Fibroblast of the aortic adventitia (primary cell): ENCODE measurements at regions not wholly inside any gene's neighbourhood (a gene's known extent, or its start where the extent isn't known, plus 50 kb on each side); places are given as distances from the start of the nearest gene placed in this dataset.

Experiments used
- DNase-seq: peaks from one replicate; pipeline ENCODE4 v3.0.0-alpha.2; 2010; ENCODE audit warnings: low read depth
- H3K4me3 ChIP-seq: 2 replicates; pipeline ENCODE4 v1.5.1; 2011; ENCODE audit warnings: low read depth, mild to moderate bottlenecking, control low read depth, low read length, moderate library complexity
- TF ChIP-seq, protein P1 (sequence below): IDR thresholded peaks from 2 replicates; pipeline ENCODE4 v1.5.1; 2011; ENCODE audit warnings: mild to moderate bottlenecking, low read length, control low read depth, inconsistent platforms; ENCODE audit not compliant: insufficient read depth

- DNase-seq, result no peak
- TF ChIP-seq, protein P1, sequence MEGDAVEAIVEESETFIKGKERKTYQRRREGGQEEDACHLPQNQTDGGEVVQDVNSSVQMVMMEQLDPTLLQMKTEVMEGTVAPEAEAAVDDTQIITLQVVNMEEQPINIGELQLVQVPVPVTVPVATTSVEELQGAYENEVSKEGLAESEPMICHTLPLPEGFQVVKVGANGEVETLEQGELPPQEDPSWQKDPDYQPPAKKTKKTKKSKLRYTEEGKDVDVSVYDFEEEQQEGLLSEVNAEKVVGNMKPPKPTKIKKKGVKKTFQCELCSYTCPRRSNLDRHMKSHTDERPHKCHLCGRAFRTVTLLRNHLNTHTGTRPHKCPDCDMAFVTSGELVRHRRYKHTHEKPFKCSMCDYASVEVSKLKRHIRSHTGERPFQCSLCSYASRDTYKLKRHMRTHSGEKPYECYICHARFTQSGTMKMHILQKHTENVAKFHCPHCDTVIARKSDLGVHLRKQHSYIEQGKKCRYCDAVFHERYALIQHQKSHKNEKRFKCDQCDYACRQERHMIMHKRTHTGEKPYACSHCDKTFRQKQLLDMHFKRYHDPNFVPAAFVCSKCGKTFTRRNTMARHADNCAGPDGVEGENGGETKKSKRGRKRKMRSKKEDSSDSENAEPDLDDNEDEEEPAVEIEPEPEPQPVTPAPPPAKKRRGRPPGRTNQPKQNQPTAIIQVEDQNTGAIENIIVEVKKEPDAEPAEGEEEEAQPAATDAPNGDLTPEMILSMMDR, result no peak
- H3K4me3 ChIP-seq, result no peak overlapping the region
These were observed 98.6 kb downstream of the CYB561 start for GRCh38 chr17:63347475-63347874.

DNA sequence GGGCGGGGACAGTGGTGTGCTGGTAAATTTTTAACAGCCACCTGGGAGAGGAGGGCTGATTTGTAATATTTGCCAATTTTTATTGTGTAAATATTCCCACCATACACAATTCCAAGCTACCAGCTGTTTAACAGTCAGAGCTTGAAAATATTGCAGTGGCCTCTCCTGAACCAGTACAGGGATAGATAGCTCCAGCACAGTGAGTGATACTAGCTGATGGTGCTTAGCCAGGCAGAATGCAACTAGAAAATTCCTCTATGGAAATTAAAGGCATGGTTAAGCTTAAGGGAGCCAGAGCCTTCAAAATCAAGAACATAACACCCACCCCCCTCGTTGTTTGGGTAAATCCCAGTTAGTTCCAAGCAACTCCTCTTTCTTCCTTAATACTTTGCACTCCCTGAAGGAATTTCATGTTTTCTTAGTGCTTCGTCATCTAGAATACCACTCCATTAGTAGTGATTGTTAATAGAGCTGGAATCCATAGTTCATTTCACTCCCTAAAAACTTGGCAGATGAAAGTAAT is 96.6 kb downstream of the CYB561 start:
- peak; percentile 80 for DNase-seq
- no peak overlapping the region for H3K4me3 ChIP-seq
- TF ChIP-seq, protein P1, result no peak

DNA sequence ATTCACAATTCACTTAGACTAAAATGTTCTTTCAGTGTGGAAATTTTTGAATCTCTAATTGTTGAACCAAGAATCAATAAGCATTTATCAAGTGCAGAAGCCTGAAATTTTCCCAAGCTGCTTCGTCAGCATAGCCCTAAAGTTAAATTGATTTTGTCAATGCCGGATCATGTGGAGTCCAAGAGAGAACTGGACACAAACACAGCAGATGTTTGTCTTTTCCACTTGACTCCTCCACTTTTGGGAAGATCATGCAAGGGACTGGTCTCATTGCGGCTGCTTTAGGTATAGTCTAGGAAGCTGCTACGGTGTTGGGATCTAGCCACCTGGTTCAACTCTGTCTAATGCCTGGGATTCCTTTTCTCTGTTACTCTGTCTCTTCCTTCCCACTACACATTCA is 95.7 kb downstream of the CYB561 start:
- H3K4me3 ChIP-seq, result no peak overlapping the region
- TF ChIP-seq, protein P1, result no peak
- DNase-seq, result no peak

GRCh38 chr17:63354256-63354655 is 91.8 kb downstream of the CYB561 start:
- peak; percentile 61 for DNase-seq
- TF ChIP-seq, protein P1, result no peak
- no peak overlapping the region for H3K4me3 ChIP-seq

DNA sequence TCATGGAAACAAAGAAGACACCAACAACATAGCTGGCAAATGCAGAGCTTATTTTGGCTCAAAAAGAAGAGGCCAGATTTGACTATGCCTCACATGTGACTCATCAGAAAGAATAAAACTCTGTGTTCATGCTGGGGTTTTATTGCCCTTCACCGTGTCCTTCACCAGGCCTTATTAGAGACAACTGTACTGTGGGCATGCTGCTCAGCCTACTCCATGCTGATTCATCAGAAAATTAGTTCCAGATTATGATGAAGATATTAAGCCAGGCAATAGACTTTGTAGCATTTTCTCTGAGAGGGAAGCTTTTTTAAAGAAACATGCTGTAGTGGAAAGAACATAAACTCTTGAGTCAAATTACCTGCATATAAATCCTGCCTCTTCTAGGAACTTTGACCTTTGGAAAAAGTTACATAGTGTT is 89.8 kb downstream of the CYB561 start:
- TF ChIP-seq, protein P1, result no peak
- DNase-seq, result peak; percentile 94

GRCh38 chr17:63358111-63358839 is 87.8 kb downstream of the CYB561 start:
- TF ChIP-seq, protein P1, result no peak
- peak; percentile 90 for DNase-seq

More for the DNA sequence above, 89.8 kb downstream of the CYB561 start:
- no peak overlapping the region for H3K4me3 ChIP-seq

More at GRCh38 chr17:63358111-63358839, 87.8 kb downstream of the CYB561 start:
- no peak overlapping the region for H3K4me3 ChIP-seq
